Fibroblast of pulmonary artery (primary cell): ENCODE measurements at regions not wholly inside any gene's neighbourhood (a gene's known extent, or its start where the extent isn't known, plus 50 kb on each side); places are given as distances from the start of the nearest gene placed in this dataset.

Experiments
- DNase-seq: peaks from one replicate; pipeline ENCODE4 v3.0.0-alpha.2; 2010; ENCODE audit warnings: low read depth
- H3K4me3 ChIP-seq: replicated peaks from 2 replicates; pipeline ENCODE4 v1.5.1; 2011; ENCODE audit warnings: low read depth, mild to moderate bottlenecking, control low read depth, low read length, moderate library complexity
- TF ChIP-seq, protein P1 (sequence below): IDR thresholded peaks from 2 replicates; pipeline ENCODE4 v1.5.1; 2011; ENCODE audit warnings: mild to moderate bottlenecking, control low read depth, low read length, inconsistent platforms; ENCODE audit errors: missing control alignments

DNA sequence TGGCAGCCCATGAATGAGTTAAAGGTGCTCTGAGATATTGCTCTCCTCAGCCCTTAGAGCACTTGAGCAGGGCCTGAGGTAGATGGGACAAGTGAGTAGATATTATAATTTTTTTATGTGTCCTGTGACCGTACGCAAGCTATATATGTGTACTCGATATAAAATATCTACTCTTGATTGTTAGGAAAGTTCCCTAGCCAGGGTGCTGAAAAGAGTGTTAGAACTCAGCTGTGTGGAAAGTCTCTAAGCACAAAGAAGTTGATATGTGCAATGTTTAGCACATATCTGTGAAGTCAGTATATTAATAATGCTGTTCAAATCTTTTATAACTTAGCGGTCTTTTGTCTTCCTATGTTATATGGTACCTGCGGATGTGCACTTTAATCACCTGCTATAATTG is 114.6 kb upstream of the PLD5 start:
- TF ChIP-seq, protein P1, sequence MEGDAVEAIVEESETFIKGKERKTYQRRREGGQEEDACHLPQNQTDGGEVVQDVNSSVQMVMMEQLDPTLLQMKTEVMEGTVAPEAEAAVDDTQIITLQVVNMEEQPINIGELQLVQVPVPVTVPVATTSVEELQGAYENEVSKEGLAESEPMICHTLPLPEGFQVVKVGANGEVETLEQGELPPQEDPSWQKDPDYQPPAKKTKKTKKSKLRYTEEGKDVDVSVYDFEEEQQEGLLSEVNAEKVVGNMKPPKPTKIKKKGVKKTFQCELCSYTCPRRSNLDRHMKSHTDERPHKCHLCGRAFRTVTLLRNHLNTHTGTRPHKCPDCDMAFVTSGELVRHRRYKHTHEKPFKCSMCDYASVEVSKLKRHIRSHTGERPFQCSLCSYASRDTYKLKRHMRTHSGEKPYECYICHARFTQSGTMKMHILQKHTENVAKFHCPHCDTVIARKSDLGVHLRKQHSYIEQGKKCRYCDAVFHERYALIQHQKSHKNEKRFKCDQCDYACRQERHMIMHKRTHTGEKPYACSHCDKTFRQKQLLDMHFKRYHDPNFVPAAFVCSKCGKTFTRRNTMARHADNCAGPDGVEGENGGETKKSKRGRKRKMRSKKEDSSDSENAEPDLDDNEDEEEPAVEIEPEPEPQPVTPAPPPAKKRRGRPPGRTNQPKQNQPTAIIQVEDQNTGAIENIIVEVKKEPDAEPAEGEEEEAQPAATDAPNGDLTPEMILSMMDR: no peak

DNA sequence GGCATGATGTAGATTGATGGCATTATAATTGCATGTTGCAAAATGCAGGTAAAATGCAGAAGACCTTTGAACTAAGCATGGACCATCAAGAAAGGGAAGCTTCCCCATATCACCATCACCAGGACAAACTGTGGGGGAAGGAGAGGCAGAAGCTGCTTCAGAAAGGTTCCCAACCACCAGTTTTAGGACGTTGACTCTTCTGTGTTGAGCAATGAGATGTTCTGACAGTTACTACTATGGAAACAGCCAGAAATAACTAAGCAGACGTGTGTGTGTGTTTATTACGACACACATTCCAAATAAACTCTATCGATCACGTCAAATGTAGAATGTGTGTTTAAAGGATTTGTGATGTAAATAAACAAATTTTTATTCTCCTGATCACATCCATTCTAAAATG is 110.2 kb upstream of the PLD5 start:
- no peak overlapping the region for H3K4me3 ChIP-seq
- DNase-seq: no peak
- TF ChIP-seq, protein P1: no peak

More for the DNA sequence above, 114.6 kb upstream of the PLD5 start:
- no peak overlapping the region for H3K4me3 ChIP-seq
- DNase-seq: no peak

DNA sequence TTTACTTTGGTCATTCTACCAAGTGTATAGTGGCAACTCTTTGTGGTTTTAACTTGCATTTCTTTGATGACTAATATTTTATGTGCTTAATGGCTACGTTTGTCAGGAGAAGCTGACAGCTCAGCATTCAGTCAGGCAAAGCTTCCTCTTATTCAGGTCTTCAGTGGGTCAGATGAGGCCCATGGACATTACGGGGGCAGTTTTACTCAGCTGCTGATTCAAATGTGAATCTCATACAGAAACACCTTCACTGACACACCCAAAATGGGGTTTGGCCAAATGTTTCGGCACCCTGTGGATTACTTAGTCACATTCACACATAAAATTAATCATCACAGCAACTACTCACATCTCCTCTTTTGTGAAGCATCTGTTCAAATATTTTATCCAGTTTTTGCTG is 104.9 kb upstream of the PLD5 start:
- TF ChIP-seq, protein P1: no peak
- no peak overlapping the region for H3K4me3 ChIP-seq
- DNase-seq: no peak

DNA sequence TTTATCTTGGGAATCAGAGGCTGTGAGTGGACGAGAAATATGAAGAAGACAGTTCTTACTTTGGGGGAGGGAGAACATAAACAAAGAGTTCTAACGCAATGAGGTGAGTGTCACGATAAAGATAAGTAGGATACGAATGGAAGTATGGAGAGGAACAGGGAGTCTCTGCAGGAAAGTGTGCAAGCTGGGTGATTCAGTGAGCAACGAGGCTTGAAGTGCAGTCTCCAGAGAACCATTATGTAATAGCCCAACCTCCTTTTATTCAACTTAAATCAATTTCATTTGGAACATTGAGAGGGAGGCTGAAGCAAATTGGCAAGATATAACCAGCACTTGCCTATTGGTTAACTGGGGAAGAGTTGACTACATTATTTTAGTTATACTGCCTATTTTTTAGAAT is 99.3 kb upstream of the PLD5 start:
- TF ChIP-seq, protein P1: no peak
- H3K4me3 ChIP-seq: no peak overlapping the region
- no peak for DNase-seq

DNA sequence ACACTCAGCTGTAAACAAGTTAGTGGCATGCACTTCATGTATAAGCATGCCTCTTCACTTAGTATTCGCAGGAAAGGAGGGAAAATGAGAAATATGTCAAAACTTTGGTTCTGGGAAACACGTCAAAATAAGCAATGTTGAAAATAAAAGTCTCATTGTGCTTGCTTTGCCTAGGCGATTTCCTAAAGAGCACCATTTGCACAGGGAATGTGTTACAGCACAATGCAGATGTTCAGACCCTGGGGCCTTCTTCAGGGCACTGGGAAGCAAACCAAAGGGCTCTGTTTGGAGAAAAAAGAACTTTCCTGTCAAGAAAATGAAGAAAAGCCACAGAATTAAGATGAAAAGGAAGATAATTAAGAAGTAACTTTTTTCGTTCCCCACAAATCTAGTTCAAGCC is 98.6 kb upstream of the PLD5 start:
- TF ChIP-seq, protein P1: no peak
- no peak overlapping the region for H3K4me3 ChIP-seq
- no peak for DNase-seq

DNA sequence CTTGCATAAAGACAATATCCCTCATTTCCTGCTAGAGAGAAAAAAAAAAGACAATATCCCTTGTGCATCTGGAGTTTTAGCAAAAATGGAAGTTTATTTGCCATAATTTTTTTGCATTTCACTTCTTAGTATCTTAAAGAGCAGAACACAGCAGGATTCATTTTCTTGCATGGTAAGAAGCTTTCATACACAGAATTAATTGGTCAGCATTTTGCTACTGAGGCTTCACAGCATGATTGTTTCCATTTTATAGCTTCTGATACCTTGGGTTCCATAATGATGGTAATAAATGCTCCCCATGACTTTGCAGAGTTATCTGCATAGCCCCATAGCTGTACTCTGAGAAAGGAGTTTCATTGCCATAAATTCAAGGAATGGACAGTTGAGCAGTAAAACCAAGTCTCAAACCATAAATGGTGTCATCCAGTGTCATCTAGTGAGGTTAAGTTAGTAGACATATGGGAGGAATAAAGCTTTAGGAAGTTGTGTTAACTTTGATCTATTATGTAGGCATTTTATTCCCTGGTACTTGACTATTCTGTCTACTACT is 88.8 kb upstream of the PLD5 start:
- H3K4me3 ChIP-seq: no peak overlapping the region
- no peak for DNase-seq
- TF ChIP-seq, protein P1: no peak

DNA sequence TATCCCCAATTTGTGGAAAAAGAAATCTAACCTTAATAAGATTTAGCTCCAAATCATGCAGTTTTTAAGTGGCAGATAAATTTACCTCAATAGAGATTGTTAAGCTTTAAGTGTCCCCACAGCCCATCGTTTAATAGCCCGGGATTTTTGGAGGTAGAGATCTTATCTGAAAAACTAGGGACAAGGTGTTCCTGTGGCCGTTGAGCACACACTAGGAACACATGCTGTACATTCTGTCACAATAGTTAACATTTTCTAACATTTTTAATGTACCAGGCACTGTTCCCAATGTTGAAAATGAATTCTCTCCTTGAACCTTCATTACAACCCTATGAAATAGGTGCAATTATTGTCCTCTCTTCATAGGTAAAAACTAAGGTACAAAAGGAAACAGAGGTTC is 85.7 kb upstream of the PLD5 start:
- H3K4me3 ChIP-seq: no peak overlapping the region
- no peak for DNase-seq
- TF ChIP-seq, protein P1: no peak
